HG03432 (cell line): ENCODE measurements at regions not wholly inside any gene's neighbourhood (a gene's known extent, or its start where the extent isn't known, plus 50 kb on each side); places are given as distances from the start of the nearest gene placed in this dataset.

Experiments used
- ATAC-seq: cut with Tn5 transposase; IDR thresholded peaks from one replicate; pipeline ENCODE4 v1.9.1; 2021; ENCODE audit warnings: mild to moderate bottlenecking, moderate library complexity; ENCODE audit not compliant: unreplicated experiment

- no peak for ATAC-seq
These were observed 273.9 kb upstream of the ADARB2 start for GRCh38 chr10:2011106-2011716.

- no peak for ATAC-seq
These were observed 268.2 kb upstream of the ADARB2 start for GRCh38 chr10:2005546-2005945.

GRCh38 chr10:1992930-1993329 is 255.6 kb upstream of the ADARB2 start:
- ATAC-seq, result no peak

GRCh38 chr10:1989090-1989489 is 251.8 kb upstream of the ADARB2 start:
- no peak for ATAC-seq

- no peak for ATAC-seq
These were observed 244.7 kb upstream of the ADARB2 start for GRCh38 chr10:1981976-1982375.

GRCh38 chr10:1980459-1980858 is 243.1 kb upstream of the ADARB2 start:
- no peak for ATAC-seq

GRCh38 chr10:1978584-1978983 is 241.3 kb upstream of the ADARB2 start:
- no peak for ATAC-seq

GRCh38 chr10:1977461-1977860 is 240.1 kb upstream of the ADARB2 start:
- no peak for ATAC-seq

- ATAC-seq, result no peak
These were observed 235.1 kb upstream of the ADARB2 start for GRCh38 chr10:1972406-1972805.

GRCh38 chr10:1968257-1969033 is 231.1 kb upstream of the ADARB2 start:
- ATAC-seq, result no peak

- ATAC-seq, result no peak
These were observed 229.5 kb upstream of the ADARB2 start for GRCh38 chr10:1966712-1967376.

GRCh38 chr10:1964476-1964875 is 227.2 kb upstream of the ADARB2 start:
- no peak for ATAC-seq

GRCh38 chr10:1963341-1963740 is 226.0 kb upstream of the ADARB2 start:
- no peak for ATAC-seq

GRCh38 chr10:1961989-1962388 is 224.7 kb upstream of the ADARB2 start:
- no peak for ATAC-seq

GRCh38 chr10:1960982-1961381 is 223.7 kb upstream of the ADARB2 start:
- ATAC-seq, result no peak

GRCh38 chr10:1957057-1957456 is 219.7 kb upstream of the ADARB2 start:
- no peak for ATAC-seq

- no peak for ATAC-seq
These were observed 217.0 kb upstream of the ADARB2 start for GRCh38 chr10:1954300-1954699.

GRCh38 chr10:1952126-1953095 is 215.1 kb upstream of the ADARB2 start:
- ATAC-seq, result no peak

GRCh38 chr10:1950803-1951495 is 213.6 kb upstream of the ADARB2 start:
- no peak for ATAC-seq

GRCh38 chr10:1947464-1948003 is 210.2 kb upstream of the ADARB2 start:
- ATAC-seq, result no peak
